Ectodermal cell (in vitro differentiated cells): ENCODE measurements at regions not wholly inside any gene's neighbourhood (a gene's known extent, or its start where the extent isn't known, plus 50 kb on each side); places are given as distances from the start of the nearest gene placed in this dataset.

ENCODE experiments used
- H3K27ac ChIP-seq: 2 replicates; pipeline ENCODE4 v1.7.0; 2013; ENCODE audit warnings: mild to moderate bottlenecking, low read depth, low read length; ENCODE audit not compliant: insufficient read depth, poor library complexity, severe bottlenecking
- H3K27me3 ChIP-seq: 2 replicates; pipeline ENCODE4 v1.7.0; 2013; ENCODE audit warnings: mild to moderate bottlenecking, low read length; ENCODE audit not compliant: insufficient read depth, control insufficient read depth, poor library complexity, severe bottlenecking
- H3K36me3 ChIP-seq: one replicate; pipeline ENCODE4 v1.7.0; 2013; ENCODE audit warnings: low read length; ENCODE audit not compliant: control insufficient read depth, insufficient read depth
- H3K4me1 ChIP-seq: one replicate; pipeline ENCODE4 v1.7.0; 2013; ENCODE audit warnings: low read length; ENCODE audit not compliant: control insufficient read depth, insufficient read depth
- H3K4me3 ChIP-seq: 2 replicates; pipeline ENCODE4 v1.7.0; 2013; ENCODE audit warnings: low read depth, low read length, control low read depth; ENCODE audit not compliant: insufficient read depth
- H3K9me3 ChIP-seq: 2 replicates; pipeline ENCODE4 v1.7.0; 2013; ENCODE audit warnings: mild to moderate bottlenecking, low read length, moderate library complexity; ENCODE audit not compliant: control insufficient read depth
- WGBS, 2 experiments: methylation state at CpG; one replicate each; pipeline ENCODE4 v1.1.7; 2013; ENCODE audit warnings: missing lambda C conversion rate in 2 of 2; 5-methylcytosine and 5-hydroxymethylcytosine counted together

DNA sequence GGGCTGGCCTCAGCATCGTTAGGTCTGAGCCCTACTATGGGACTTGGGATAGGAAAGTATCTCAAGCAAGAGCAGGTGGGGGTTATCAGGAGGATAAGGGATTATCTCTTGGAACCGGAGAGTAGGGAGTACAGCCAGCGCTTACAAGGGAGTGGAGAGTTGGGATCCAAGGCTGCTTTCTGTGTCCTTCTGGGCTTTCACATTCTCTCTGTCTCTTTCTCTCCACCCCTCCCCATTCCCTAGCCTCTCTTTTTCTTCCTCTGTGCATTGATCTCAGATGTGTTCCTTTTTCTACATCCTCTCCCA lies 170.2 kb downstream of the BUD13 start:
- no peaks in the 10 kb centered on the region for H3K4me1 ChIP-seq
- no peak overlapping the region for H3K27ac ChIP-seq
- 81 to 87% methylated on average over 3 of the region's 3 CpGs for WGBS, 2 experiments
- H3K27me3 ChIP-seq, result no peaks in the 10 kb centered on the region
- H3K36me3 ChIP-seq, result no peaks in the 10 kb centered on the region
- no peaks in the 10 kb centered on the region for H3K9me3 ChIP-seq
- no peak overlapping the region for H3K4me3 ChIP-seq

GRCh38 chr11:116601814-116602636 lies 170.8 kb downstream of the BUD13 start:
- Histone ChIP-seq H3K27ac (no peak overlapping the region), H3K36me3 (no peaks in the 10 kb centered on the region), H3K9me3 (no peaks in the 10 kb centered on the region), H3K4me1 (no peaks in the 10 kb centered on the region), H3K4me3 (no peak overlapping the region), H3K27me3 (no peaks in the 10 kb centered on the region)
- WGBS, 2 experiments, result 85 to 87% methylated on average over 11 of the region's 11 CpGs

DNA sequence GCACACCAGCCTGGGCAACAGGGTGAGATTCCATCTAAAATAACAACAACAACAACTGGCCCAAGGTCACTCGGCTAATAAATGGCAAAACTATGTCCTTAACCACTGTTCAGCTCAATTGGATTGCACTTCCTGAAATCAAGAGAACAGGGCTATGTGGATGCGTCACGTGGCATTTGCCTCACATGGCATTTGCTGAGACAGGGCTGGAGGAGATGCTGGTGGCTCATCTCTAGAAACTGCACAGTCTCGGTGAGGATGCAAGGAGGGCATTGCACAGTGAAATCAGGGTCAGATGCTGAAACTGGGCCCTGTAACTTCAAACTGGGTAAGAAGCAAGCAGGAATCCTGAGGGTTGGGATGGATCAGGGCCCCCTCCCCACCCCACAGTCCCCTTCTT lies 171.9 kb downstream of the BUD13 start:
- 93 to 96% methylated on average over 4 of the region's 4 CpGs for WGBS, 2 experiments
- Histone ChIP-seq H3K4me3 (no peak overlapping the region), H3K27ac (no peak overlapping the region), H3K9me3 (no peaks in the 10 kb centered on the region), H3K4me1 (no peaks in the 10 kb centered on the region), H3K27me3 (no peaks in the 10 kb centered on the region), H3K36me3 (no peaks in the 10 kb centered on the region)

- 87 to 95% methylated on average over 3 of the region's 3 CpGs for WGBS, 2 experiments
- Histone ChIP-seq H3K27ac (no peak overlapping the region), H3K4me1 (no peaks in the 10 kb centered on the region), H3K27me3 (no peaks in the 10 kb centered on the region), H3K9me3 (no peaks in the 10 kb centered on the region), H3K4me3 (no peak overlapping the region), H3K36me3 (no peaks in the 10 kb centered on the region)
These were observed 174.2 kb downstream of the BUD13 start for GRCh38 chr11:116598556-116598955.

GRCh38 chr11:116598036-116598435 lies 174.8 kb downstream of the BUD13 start:
- Histone ChIP-seq H3K36me3 (no peaks in the 10 kb centered on the region), H3K27me3 (no peaks in the 10 kb centered on the region), H3K4me1 (no peaks in the 10 kb centered on the region), H3K4me3 (no peak overlapping the region), H3K27ac (no peak overlapping the region), H3K9me3 (no peaks in the 10 kb centered on the region)
- WGBS, 2 experiments, result 89 to 91% methylated on average over 6 of the region's 6 CpGs

GRCh38 chr11:116596346-116597260 lies 176.2 kb downstream of the BUD13 start:
- Histone ChIP-seq H3K27me3 (no peaks in the 10 kb centered on the region), H3K4me3 (no peak overlapping the region), H3K9me3 (no peaks in the 10 kb centered on the region), H3K4me1 (no peaks in the 10 kb centered on the region), H3K36me3 (no peaks in the 10 kb centered on the region), H3K27ac (no peak overlapping the region)
- 85 to 88% methylated on average over 12 of the region's 12 CpGs for WGBS, 2 experiments

- WGBS, 2 experiments, result 83 to 87% methylated on average over 13 of the region's 13 CpGs
These were observed 177.4 kb downstream of the BUD13 start for GRCh38 chr11:116595305-116595880.

GRCh38 chr11:116590844-116591570 lies 181.8 kb downstream of the BUD13 start:
- Histone ChIP-seq H3K27ac (no peak overlapping the region), H3K9me3 (no peaks in the 10 kb centered on the region), H3K36me3 (no peaks in the 10 kb centered on the region), H3K27me3 (peaks cover 2% of the 10 kb centered on the region), H3K4me3 (no peak overlapping the region), H3K4me1 (no peaks in the 10 kb centered on the region)
- WGBS, 2 experiments, result 93 to 94% methylated on average over 10 of the region's 10 CpGs

More at GRCh38 chr11:116595305-116595880, 177.4 kb downstream of the BUD13 start:
- Histone ChIP-seq H3K27ac (no peak overlapping the region), H3K4me3 (no peak overlapping the region), H3K9me3 (no peaks in the 10 kb centered on the region), H3K27me3 (no peaks in the 10 kb centered on the region), H3K4me1 (no peaks in the 10 kb centered on the region), H3K36me3 (no peaks in the 10 kb centered on the region)

DNA sequence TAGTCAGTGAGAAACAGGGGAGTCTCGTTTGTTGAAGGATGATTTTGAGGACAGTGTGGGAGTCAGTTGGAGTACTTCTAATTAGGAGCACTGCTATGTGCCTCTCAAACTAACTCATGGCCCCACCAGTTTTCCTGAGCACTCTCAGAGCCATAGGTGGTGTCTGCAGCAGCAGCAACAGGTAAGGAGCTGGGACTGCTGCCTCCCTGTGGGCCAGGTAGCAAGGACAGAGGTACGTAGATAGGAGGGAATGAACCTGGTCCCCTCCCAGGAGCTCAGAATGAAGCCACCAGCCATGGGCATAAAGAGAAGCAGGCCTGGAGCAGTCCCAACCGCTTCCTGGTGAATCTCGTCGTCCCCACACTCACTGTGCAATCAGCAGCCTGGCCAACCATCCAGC lies 183.4 kb downstream of the BUD13 start:
- WGBS, 2 experiments, result 89 to 91% methylated on average over 5 of the region's 5 CpGs
- Histone ChIP-seq H3K36me3 (no peaks in the 10 kb centered on the region), H3K27me3 (peaks cover 12% of the 10 kb centered on the region), H3K9me3 (no peaks in the 10 kb centered on the region), H3K4me3 (no peak overlapping the region), H3K27ac (no peak overlapping the region), H3K4me1 (no peaks in the 10 kb centered on the region)
